Right cardiac atrium (tissue), 5 donors: ENCODE measurements at regions not wholly inside any gene's neighbourhood (a gene's known extent, or its start where the extent isn't known, plus 50 kb on each side); places are given as distances from the start of the nearest gene placed in this dataset.

Experiments used
- ATAC-seq, 2 donors: fragments of 200-7000 bp; cut with Tn5 transposase; one replicate each; pipeline versions ENCODE4 v1.8.0 to v1.9.1; 2020; ENCODE audit warnings: moderate library complexity in 2 of 2, mild to moderate bottlenecking in 1 of 2
- DNase-seq, 3 donors: peaks; one replicate each; pipeline ENCODE4 v3.0.0-alpha.2; 2020
- H3K27ac ChIP-seq: one replicate; pipeline ENCODE4 v1.5.1; 2013; ENCODE audit warnings: mild to moderate bottlenecking, low read length, control low read depth, moderate library complexity
- H3K27me3 ChIP-seq: one replicate; pipeline ENCODE4 v1.6.1; 2013; ENCODE audit not compliant: control insufficient read depth, insufficient read depth
- H3K4me1 ChIP-seq: one replicate; pipeline ENCODE4 v1.6.1; 2013; ENCODE audit warnings: low read length; ENCODE audit not compliant: control insufficient read depth, insufficient read depth
- H3K4me3 ChIP-seq: one replicate; pipeline ENCODE4 v1.5.1; 2013; ENCODE audit warnings: low read length, control low read depth
- H3K9me3 ChIP-seq: one replicate; pipeline ENCODE4 v1.6.1; 2013; ENCODE audit warnings: low read length; ENCODE audit not compliant: control insufficient read depth
- WGBS: extraction: QIAGEN DNeasy Blood & Tissue Kit; methylation state at CpG from one replicate; pipeline ENCODE4 v1.1.7; 2013; 5-methylcytosine and 5-hydroxymethylcytosine counted together
- intact Hi-C, 4 donors: fragments of 100-400 bp; cut with DNase I; formaldehyde crosslinking; loops; one replicate each; pipeline versions ENCODE4 v1.11.0 to v1.14.0; 2022 to 2023
- donor health status: healthy with polysubstance abuse.
- donor health status: DM: no; HTN: yes; CAD: no.
- donor health status: DM: no; HTN: no; CAD: no.
- donor health status: DM: no; HTN: yes; CAD: no; lungs with severe emphysema.
- donor health status: DM: yes; HTN: yes; CAD: no.

DNA sequence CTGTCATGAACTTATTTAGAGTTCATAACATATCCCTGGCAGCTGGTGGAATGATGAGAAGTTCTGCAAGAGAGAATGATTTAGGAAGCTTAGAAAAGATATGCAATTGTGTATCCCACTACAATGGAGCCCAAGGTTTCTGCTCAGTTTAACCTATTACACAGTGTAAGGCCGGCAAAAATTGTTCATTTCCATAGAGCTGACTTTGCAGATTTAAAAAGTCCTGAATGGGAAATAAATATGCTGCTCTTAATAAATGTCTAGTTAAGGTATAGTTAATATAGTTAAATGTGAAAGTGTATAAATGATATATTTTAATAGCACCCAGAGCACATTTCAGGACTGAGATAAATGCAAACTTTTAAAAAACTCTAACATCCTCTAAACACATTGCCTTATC lies 149.9 kb downstream of the EVX1 start:
- no peak overlapping the region for H3K27ac ChIP-seq
- no peaks in the 10 kb centered on the region for H3K4me1 ChIP-seq
- WGBS = 90% methylated on average over 1 of the region's 1 CpG
- no peak for DNase-seq
- H3K4me3 ChIP-seq = no peak overlapping the region
- intact Hi-C loops = no loop called here
- ATAC-seq = no peak
- no peaks in the 10 kb centered on the region for H3K27me3 ChIP-seq
- H3K9me3 ChIP-seq = no peaks in the 10 kb centered on the region

GRCh38 chr7:27394871-27395270 lies 152.3 kb downstream of the EVX1 start:
- H3K4me1 ChIP-seq = no peaks in the 10 kb centered on the region
- H3K4me3 ChIP-seq = no peak overlapping the region
- H3K27me3 ChIP-seq = no peaks in the 10 kb centered on the region
- no peaks in the 10 kb centered on the region for H3K9me3 ChIP-seq
- H3K27ac ChIP-seq = no peak overlapping the region
- 88% methylated on average over 2 of the region's 2 CpGs for WGBS
- intact Hi-C loops = no loop called here
- ATAC-seq (no peak), DNase-seq (no peak)

DNA sequence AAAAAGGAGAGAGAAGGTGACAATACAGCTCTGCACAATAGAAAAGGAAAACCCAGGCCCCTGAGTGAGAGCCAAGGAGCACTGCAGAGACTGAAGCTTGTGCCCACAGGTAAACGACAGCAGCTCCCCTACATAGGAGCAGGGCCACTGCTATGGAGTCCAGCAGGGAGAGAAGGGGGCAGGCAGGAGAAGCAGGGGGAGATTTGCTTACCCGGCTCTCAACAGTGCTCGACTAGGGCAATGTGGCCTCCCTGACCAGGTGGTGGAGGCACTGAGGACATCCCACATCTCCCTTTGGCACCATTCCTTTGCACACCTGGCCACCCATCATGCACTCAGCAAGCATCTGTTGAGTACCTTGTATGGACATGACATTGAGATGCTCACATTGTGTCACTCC lies 153.0 kb downstream of the EVX1 start:
- H3K4me1 ChIP-seq = no peaks in the 10 kb centered on the region
- intact Hi-C loops = no loop called here
- H3K27ac ChIP-seq = no peak overlapping the region
- no peaks in the 10 kb centered on the region for H3K27me3 ChIP-seq
- ATAC-seq = no peak
- H3K9me3 ChIP-seq = no peaks in the 10 kb centered on the region
- no peak overlapping the region for H3K4me3 ChIP-seq
- WGBS = 90% methylated on average over 3 of the region's 3 CpGs
- DNase-seq = no peak

- 89% methylated on average over 3 of the region's 3 CpGs for whole genome bisulfite sequencing
- ATAC-seq = no peak
- intact Hi-C loops = no loop called here
These were observed 154.9 kb downstream of the EVX1 start for GRCh38 chr7:27397503-27397902.

GRCh38 chr7:27398851-27399250 lies 156.2 kb downstream of the EVX1 start:
- Histone ChIP-seq H3K4me1 (no peaks in the 10 kb centered on the region), H3K9me3 (no peaks in the 10 kb centered on the region), H3K27ac (no peak overlapping the region), H3K4me3 (no peak overlapping the region), H3K27me3 (no peaks in the 10 kb centered on the region)
- 41% methylated on average over 3 of the region's 3 CpGs for WGBS
- ATAC-seq = no peak
- intact Hi-C loops = no loop called here
- no peak for DNase-seq

More at GRCh38 chr7:27397503-27397902, 154.9 kb downstream of the EVX1 start:
- Histone ChIP-seq H3K4me1 (no peaks in the 10 kb centered on the region), H3K9me3 (no peaks in the 10 kb centered on the region), H3K27me3 (no peaks in the 10 kb centered on the region), H3K4me3 (no peak overlapping the region), H3K27ac (no peak overlapping the region)
- no peak for DNase-seq

- intact Hi-C loops = no loop called here
- DNase-seq (no peak), ATAC-seq (no peak)
- Histone ChIP-seq H3K27ac (no peak overlapping the region), H3K4me1 (no peaks in the 10 kb centered on the region), H3K27me3 (no peaks in the 10 kb centered on the region), H3K9me3 (no peaks in the 10 kb centered on the region), H3K4me3 (no peak overlapping the region)
- WGBS = 52% methylated on average over 11 of the region's 11 CpGs
These were observed 157.4 kb downstream of the EVX1 start for GRCh38 chr7:27399791-27400567.

- Histone ChIP-seq H3K27me3 (no peaks in the 10 kb centered on the region), H3K9me3 (no peaks in the 10 kb centered on the region), H3K4me1 (no peaks in the 10 kb centered on the region), H3K4me3 (no peak overlapping the region), H3K27ac (no peak overlapping the region)
- ATAC-seq = no peak
- intact Hi-C loops = no loop called here
- DNase-seq = no peak
- 89% methylated on average over 8 of the region's 8 CpGs for WGBS
These were observed 163.2 kb downstream of the EVX1 start for GRCh38 chr7:27405780-27406179.

DNA sequence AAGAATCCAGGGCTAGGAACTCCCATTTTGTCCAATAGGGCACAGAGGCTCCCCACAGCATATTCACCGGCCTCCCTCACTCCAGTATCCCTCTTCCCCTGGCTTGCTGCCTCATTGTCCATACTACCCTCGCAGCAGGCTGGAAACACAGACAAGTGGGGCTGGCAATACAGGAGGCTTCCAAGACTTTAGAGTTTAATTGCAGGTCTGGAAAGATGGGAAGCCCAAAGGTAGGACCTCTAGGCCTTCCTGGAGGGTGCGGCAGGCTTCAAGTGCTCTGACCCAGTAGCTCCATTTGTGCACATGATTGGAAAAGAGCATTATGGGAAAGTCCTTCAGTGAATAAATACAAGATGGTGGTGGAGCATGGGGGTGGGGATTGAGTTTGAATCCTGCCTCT lies 166.7 kb downstream of the EVX1 start:
- Histone ChIP-seq H3K27me3 (no peaks in the 10 kb centered on the region), H3K4me1 (no peaks in the 10 kb centered on the region), H3K9me3 (no peaks in the 10 kb centered on the region), H3K27ac (no peak overlapping the region), H3K4me3 (no peak overlapping the region)
- 78% methylated on average over 3 of the region's 3 CpGs for WGBS
- intact Hi-C loops = no loop called here
- no peak for ATAC-seq
- DNase-seq = no peak

DNA sequence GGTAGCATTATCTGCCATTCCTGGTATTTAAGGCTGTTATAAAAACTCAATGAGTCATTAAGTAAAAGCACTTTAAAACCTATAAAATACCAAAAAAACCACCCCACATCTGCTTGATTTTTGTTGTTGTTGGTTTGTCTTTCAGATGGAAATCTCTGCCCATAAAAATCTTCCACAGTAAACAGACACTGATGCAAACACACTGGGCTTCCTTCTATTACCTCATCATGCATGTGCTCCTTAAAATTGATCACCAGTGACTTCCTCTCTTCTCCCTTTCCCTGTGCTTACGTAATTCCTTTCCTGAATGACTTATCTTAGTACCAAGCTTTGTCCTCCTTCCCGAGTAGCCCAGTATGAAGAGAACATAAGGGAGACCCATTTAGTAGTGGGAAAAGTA lies 167.2 kb downstream of the EVX1 start:
- H3K9me3 ChIP-seq = no peaks in the 10 kb centered on the region
- no peaks in the 10 kb centered on the region for H3K27me3 ChIP-seq
- no peak overlapping the region for H3K4me3 ChIP-seq
- ATAC-seq (no peak), DNase-seq (no peak)
- H3K27ac ChIP-seq = no peak overlapping the region
- WGBS = 44% methylated on average over 2 of the region's 2 CpGs
- intact Hi-C loops = no loop called here
- no peaks in the 10 kb centered on the region for H3K4me1 ChIP-seq

DNA sequence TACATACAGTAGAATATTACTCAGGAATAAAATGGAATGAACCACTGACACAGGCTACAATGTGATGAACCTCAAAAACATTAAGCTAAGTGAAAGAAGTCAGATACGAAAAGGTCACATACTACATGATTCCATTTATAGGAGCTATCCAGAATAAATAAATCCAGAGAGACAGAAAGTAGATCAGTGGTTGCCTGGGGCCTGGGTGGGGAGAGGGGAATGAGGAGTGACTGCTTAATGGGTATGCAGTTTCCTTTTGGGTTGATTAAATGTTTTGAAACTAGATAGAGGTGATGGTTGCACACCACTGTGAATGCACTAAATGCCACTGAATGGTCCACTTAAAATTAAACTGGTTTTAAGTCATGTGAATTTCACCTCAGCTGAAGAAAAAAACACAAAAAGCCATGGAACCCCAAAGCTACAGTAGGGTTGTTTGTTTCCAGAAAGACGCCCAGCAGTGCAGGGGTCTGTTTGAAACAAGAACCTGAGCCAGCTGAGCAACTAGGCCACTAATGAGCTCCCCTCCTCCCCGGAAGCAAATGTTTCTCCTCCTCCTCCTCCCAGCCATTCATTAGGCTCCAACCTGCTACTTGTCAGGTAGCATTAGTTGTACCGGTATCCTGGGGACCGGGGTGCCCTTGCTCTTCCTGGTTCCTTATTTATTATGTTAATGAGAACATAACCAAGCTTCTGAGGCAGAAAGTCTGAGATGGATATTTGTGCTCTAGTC lies 168.4 kb downstream of the EVX1 start:
- no peak for DNase-seq
- Histone ChIP-seq H3K4me3 (no peak overlapping the region), H3K27ac (no peak overlapping the region), H3K27me3 (no peaks in the 10 kb centered on the region), H3K9me3 (no peaks in the 10 kb centered on the region), H3K4me1 (no peaks in the 10 kb centered on the region)
- intact Hi-C loops = no loop called here
- 72% methylated on average over 5 of the region's 5 CpGs for WGBS
- no peak for ATAC-seq

- Histone ChIP-seq H3K27ac (no peak overlapping the region), H3K4me3 (no peak overlapping the region), H3K27me3 (no peaks in the 10 kb centered on the region), H3K9me3 (no peaks in the 10 kb centered on the region), H3K4me1 (no peaks in the 10 kb centered on the region)
- 91% methylated on average over 7 of the region's 7 CpGs for WGBS
- ATAC-seq (no peak), DNase-seq (no peak)
- intact Hi-C loops = no loop called here
These were observed 169.6 kb downstream of the EVX1 start for GRCh38 chr7:27412164-27412563.
